HG03520 (cell line): ENCODE measurements at regions not wholly inside any gene's neighbourhood (a gene's known extent, or its start where the extent isn't known, plus 50 kb on each side); places are given as distances from the start of the nearest gene placed in this dataset.

Experiments used
- ATAC-seq: cut with Tn5 transposase; IDR thresholded peaks from one replicate; pipeline ENCODE4 v1.9.1; 2021; ENCODE audit warnings: mild to moderate bottlenecking, moderate library complexity; ENCODE audit not compliant: unreplicated experiment

DNA sequence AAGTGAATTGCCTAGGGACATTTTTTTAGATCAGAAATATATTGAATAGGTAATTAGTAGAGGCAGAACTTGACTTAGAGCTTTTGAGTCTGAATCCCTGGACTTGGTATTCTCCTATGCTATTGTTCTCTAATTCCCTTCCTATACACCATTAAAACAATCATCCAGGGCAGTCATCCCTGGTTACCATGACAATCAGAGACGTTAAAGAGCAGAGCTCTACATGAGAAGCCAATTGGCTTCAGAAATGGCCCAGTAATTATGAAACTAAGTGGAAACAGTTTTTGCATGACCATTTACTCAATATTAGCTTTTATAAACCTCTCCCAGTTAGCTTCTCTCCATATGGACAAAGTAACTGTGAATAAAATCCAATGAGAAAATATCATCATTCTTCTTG, 182.1 kb upstream of the TP63 start:
- no peak for ATAC-seq

DNA sequence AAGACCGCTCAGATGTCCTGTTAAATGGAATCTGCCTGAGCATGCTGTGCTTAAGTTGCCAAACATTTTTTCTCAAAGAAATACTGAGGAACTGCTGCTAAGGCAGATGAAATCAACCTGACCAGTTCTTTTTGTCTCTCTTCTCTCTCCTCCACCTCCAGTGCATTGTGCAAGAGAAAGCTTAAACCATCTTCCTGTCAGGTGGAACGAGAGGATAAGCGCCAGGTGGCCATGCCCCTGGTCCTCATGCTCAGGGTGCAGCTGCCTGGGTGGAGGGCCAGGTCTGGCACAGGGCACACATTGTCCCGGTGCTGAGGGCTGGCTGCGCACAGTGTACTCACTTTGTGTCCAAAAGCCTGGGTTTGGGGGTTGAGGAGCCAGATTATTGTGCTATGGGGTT, 176.2 kb upstream of the TP63 start:
- no peak for ATAC-seq

DNA sequence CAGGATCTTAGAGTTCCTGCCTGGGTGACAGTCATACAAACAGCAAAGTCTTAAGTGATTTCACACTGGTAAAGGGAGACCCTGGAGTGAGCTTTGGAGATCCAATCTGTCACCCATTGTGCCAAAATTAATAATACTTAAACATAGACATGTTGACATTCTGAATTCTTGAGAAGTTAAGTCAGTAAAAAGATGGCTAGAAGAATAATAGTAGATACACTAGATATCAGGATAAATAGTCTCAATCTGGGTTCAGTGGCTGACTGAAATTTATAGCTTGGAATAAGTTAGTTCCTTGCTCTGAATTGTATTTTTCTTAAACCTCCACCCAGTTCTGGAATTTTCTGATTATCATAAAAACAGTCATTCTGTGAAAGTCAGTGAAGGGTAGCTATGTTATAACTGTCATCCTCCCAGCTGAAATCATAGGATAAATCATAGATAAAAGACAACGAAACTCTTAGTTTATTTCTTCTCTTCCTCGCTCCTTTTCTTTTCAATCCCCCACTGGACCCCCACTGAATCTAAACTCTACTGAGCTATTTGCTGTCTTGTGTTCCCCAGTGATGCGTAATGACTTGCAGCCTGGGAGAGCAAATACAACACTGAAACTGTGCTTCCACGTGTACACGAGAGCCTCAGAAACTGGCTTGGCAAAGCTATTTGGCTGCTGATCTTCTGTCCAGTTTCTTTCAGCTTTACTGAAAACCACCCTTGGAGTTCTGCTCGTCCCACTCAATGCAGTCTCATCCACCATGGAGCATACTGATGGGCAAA, 175.4 kb upstream of the TP63 start:
- no peak for ATAC-seq

DNA sequence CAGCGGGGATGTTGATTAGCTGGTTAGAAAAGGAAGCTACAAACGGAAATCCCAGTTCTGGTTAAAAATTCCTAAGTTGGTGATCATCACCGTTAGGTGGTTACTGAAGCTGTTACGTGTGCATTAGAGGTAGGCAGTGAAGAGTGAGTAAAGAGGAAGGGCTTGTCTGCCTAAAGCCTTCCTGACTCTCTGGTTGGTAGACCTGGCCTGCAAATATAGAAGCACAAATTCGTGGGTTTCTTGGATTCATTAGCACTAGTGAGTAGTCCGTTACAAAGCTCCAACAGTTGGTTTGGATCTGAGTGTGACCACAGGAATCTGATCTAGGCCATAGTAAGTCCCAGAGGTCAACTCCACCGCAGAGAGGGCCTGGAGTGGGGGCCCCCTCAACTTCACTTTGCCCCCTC, 174.0 kb upstream of the TP63 start:
- no peak for ATAC-seq

DNA sequence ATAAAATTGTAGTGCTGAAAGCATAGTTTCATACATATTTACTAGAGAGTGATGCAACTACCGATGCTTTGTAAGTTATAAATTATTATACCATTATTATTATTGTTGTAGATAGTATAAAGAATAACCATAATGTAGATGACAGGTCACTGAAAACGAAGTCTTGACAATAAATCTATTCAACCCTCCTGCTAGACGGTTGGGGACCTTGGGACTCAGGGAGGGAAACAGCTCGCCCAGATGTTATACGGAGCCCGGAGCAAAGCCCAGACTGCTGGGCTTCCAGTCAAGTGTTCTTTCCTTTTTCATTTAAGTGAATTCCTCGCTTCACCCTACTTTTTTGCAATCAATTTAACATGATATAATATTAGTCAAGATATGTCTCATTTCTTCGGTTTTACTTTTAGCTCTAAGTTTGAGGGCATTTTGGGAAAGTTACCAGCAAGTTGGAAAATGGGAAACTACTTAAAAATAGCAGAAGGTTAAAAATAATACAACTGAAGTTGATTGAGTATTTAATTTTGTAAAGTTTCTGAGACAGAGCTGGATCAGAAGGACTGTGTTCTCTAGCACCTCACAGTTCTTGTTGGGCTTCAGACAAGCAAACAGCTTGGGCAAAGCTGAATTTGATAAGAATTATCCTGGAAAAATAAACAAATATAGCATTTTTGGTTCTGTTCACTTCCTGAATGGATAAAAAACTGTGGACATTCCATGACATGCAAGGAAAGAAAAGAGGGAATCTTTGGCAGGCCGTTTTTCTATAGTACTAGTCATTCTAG, 173.4 kb upstream of the TP63 start:
- no peak for ATAC-seq

DNA sequence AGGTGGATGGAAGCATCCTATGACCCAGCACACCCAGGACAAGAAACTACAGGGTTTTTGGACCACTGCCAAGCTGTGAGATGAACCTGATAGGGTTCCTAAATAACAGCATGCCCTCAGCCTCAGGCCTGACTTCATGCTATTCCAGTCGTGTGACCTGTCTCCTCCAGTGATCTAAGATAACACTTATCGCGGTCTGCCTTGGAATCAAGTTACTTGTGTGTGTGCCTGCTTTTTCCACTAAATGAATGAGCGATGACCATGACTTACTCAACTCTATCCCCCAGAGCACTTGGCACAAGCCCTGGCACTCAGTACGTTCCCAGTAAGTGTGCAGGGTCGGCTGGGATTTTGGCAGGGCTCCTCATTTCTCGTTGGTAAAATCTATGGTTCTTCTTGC, 172.7 kb upstream of the TP63 start:
- no peak for ATAC-seq

DNA sequence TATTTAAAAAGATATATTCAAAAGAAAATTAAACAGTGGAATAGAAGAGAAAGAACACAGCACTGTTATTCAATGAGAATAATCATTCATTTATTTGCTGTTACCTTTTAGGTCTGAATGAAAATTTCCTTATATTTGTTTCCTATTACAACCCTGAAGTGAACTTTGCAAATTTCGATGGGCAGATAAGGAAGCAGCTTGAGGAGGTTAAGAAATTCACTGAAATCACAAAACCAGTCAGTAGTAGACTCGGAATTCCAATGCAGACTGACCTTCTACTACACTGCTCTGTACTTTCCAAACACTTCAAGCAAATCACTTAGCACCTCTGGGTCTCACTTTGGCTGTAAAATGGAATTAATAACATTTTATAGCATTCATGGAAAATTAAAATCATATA, 172.0 kb upstream of the TP63 start:
- no peak for ATAC-seq

DNA sequence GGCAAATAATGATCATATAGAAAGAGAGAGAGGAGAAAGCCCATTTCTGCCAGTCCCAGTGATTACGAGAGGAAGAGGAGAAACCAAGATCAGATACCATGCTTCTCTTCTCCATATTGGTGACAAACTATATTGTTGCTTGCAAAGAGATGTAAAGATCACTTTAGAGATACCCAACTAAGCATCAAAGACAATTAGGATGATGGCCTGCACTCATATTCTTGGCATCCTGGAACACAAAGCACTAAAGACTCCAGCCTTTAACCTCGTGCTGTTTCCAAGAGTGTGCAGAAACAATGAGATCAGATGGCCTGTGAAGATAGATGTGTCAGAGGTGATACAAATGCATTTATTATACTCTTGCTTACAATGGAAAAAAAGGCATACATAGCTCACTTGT, 170.7 kb upstream of the TP63 start:
- no peak for ATAC-seq

DNA sequence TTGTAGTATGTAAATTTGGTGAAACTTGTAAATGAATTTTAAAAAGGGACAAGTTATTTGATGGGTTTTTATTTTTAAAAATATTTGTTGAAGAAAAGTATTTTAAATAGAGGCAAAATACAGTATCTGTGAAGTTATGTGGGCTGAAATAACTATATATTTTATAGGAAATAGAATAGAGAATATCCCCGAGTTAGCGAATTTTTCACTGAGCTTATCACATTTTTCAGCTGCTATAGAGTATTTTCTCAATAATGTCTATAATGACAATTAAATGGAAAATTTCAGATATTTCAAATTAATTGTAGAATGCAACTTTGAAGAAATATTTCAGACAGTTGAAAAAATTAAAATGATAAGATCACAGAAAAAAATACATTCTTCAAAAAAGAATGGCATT, 166.4 kb upstream of the TP63 start:
- no peak for ATAC-seq

DNA sequence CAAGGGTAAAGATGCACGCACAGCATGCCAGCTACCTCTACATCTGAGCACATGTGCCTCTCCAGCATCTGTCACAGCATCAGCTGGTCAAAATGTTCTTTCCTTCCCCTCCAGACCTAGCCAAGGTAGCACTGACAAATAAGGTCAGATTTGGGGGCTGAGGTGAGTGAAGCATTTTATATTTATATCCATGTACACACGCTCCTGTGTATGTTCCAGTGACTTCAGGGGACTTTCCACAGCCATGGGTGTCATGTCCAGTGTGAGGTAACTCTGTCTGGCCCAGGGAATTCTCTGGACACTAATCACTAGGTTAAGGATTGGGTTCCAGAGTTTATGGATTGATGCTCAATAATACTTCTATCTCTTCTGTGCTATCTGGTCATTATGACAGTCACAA, 165.2 kb upstream of the TP63 start:
- no peak for ATAC-seq

DNA sequence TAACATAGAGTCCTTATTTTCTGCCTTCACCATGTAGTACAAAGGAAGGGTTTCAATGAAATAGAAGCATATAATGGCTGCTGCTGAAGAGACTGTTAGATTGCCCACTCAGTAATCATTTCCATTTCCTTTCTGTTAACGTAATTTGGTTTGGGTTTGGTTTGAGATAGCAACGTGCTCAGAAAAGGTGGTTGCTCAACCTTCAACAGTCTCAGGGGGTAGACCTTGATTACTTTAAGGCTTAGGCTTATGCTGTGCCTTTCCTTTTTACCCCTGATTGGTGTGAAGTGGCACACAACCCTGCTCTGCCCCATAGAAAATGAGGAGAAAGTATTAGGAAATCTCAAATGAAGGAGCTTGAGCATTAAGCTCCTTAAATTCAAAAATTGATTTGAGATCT, 163.7 kb upstream of the TP63 start:
- no peak for ATAC-seq

DNA sequence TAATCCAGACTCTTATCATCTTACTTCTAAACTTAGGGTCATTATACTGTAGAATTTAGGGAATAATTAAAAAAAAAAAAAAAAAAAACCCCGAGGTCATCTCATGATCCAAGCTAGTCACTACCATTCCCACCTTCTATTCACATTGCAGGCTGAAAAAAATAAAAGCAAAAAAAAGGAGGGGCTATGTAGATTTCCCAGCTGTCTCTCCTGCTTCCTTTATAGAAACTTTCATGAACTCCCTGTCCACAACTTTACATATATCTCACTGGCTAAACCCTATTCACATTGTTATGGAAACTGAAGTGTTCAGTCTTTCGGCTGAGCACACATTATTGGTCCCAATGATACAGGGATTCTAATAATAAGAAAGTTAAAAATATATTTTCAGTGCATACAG, 156.2 kb upstream of the TP63 start:
- no peak for ATAC-seq

DNA sequence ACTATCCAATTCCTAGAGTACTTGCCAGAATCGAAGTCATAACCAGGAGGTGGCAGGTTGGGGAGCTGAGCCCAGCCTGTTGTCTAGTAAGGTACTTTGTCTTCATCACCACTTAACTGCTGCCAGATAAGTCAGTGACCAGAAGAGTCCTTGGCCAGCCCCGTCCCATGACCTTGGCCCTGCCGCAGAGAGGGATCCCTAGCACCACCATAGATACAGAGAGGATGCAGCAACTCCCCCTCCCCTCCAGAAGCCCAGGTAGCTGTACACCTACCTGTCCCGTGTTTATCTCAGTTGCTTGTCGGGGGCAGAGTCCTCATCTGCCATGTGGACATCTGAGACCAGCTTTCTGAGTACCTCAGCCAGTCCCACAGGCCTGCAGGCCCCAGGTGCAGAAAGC, 153.6 kb upstream of the TP63 start:
- no peak for ATAC-seq

DNA sequence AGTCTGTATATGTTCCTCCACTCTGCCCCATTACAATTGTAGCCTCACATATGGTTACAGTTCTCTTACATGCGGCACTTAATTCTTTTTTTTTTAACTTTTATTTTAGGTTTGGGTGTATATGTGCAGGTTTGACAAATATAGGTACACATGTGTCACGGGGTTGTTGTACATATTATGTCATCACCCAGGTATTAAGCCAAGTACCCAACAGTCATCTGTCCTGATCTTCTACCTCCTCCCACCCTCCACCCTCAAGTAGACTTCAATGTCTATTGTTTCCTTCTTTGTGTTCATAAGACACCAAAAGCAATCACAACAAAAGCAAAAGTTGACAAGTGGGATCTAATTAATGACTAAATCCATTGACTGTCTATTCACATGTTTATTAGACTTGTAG, 144.6 kb upstream of the TP63 start:
- ATAC-seq: no peak

DNA sequence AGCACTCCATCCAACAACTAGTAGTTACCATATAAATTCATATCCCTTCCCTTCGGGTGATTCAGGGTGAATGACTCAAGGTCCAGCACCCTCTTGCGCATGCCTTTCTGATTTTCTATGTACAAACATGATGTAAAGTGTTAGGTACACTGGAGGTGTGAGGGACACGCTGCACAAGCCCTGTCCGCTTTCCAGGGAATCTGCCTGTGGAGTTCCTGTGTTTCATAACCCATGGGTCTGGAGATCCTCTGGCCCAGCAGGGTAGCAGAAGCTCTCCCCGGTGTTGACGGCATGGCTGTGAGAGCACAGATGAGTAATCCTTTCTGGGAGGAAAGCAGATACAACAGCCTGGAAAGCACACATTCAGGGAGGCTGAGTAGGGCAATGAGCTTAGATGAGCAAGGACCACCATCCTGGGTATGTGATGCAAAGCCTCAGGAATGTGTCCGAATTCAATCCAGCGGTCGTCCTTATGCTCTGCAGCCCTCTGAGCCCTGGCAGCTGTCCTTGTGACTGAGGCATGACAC, 142.9 kb upstream of the TP63 start:
- no peak for ATAC-seq

DNA sequence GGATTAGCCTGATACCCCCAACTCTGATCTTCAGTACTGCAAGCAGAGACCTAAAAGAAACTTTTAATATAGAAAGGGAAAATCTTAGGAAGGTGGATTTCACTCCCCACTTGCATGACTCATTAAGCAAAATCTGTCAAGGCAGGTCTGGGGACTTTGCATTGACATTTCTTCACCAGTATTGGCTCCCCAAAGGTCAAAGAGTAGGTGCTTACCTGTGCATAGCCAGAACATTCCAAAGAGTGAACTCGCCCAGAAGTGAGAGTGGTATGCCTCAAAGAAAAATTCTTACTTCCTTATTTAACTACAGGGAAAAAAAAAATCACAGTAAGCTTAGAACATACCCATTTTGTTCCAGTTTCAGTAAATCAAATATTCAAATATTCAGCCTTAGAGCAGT, 140.9 kb upstream of the TP63 start:
- no peak for ATAC-seq

DNA sequence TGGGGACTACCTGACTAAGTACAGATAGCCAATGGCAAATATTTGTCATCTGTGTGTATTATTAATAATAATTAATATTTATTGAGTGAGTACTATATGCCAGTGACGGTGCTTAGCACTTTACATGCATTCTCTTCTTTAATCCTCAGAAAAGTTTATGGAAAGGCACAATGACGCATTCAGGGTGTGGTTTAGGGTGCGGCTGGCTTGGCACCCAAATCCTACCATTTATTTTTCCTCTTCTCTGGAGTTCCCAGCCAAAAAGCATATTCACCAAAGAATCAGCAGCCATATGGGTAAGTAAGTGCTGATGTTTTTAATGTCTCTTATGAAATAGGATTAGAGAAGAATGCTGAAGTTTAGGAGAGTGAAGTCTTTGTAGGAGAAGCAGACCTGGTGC, 140.4 kb upstream of the TP63 start:
- no peak for ATAC-seq

DNA sequence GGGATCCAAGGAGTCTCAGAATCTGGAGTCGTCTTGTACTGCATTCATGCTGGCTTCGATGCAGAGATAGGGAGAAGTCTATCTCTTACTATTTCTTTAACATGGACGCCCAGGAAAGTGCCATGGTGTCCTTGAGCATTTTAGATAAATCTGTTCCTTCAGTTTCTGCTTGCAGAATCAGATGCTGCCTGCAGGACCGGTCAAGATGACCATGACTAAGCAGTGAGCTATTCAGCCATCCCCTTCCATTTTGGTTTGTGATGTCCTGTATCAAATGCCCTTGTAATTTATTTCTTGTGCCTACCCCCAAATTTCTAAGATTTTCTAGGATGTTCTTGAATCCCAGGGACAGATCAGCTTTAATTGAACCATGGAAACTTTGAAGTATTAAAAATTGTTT, 139.4 kb upstream of the TP63 start:
- ATAC-seq: no peak

DNA sequence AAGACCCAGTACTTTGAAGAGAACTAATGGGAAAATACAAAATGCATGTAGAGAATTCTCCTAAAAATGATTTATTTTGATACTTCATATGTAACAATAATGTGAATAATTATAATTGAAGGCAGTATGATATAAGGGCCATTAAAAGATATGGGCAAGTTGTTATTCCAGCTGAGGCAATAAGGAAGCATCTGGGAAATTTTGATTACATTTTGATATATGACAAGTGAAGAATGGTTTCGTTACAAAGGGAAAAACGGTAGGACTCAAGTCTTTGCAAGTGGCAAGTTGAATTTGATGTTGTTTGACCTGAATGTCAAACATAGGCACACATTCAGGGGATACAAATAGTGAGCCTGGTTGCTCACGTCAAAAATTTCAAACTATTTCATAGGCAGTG, 137.9 kb upstream of the TP63 start:
- no peak for ATAC-seq

DNA sequence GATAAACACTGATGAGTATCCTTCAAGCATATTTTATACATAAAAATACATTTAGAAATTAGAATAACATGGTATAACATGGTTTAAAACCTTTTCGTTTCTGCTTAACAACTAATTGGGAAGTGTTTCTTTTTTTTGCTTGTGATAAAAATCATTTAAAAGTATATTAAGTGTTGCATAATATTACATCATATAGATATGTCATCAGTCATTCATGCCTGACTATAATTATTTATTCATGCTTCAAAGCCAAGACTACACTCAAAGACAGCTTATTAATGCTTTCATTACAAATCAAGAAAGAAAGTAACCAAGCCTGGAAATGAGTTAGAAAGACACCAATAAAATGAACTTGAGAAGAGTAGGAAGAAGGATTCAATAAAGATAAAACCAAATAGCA, 136.6 kb upstream of the TP63 start:
- no peak for ATAC-seq

DNA sequence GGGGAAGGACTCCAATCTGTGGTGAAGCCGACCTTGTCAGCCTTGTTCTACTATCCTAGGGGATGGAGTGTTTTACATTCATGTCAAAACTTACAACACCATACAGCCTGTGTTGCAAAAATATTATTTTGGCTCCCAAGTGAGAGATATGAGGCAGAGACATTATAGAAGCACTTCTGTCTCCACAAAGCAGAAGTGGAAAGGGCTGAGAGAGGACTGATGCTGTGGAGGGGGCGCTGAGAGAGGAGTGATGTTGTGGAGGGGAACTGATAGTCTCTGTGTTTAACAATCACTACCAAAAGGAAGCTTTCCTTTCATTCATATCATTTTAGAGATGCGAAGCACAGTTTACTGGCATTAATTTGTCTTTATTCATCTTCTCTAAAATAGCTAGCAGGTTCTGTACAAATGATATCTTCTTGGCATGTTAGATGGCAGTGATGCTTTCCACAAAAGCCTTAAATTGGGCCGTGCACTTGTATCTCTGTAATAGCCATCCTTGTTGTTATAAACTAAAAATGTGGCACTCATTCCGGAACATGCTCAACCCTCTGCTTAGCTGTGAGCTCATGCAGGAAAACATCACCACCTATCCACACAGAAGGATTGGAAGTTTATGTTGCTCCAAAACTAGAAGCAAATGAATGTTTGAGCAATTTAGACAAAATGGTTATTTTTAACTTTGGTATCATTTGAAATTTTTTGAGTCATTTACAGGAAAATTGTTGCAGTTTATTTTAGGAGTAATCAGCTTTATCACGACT, 134.6 kb upstream of the TP63 start:
- no peak for ATAC-seq
